ENCODE measurements at regions not wholly inside any gene's neighbourhood (a gene's known extent, or its start where the extent isn't known, plus 50 kb on each side); places are given as distances from the start of the nearest gene placed in this dataset.
A peak's percentile ranks its signal among the peaks of the same experiment; 100 is the strongest.

GRCh38 chr15:99450896-99451358 lies 114.9 kb upstream of the MEF2A start:
- no peak overlapping the region for H3K4me3 ChIP-seq (ENCODE audit: low read depth, low read length)
- H3K27me3 ChIP-seq (replicated peaks): no peaks in the 10 kb centered on the region
- H3K36me3 ChIP-seq (replicated peaks): no peaks in the 10 kb centered on the region
- in situ Hi-C loops (cut with HindIII; ENCODE audit: low pct_ligation_motif_present, low sequenced_read_pairs): no loop called here
- H3K27ac ChIP-seq: no peak overlapping the region
- DNase-seq: peak; percentile 37
- TF ChIP-seq CTCF (IDR thresholded peaks at IDR 0.05; ENCODE audit: low read depth, low read length, missing control alignments): no peak

- Histone ChIP-seq H3K4me3 (ENCODE audit: low read depth, low read length) (no peak overlapping the region), H3K27me3 (replicated peaks) (no peaks in the 10 kb centered on the region), H3K27ac (no peak overlapping the region), H3K36me3 (replicated peaks) (no peaks in the 10 kb centered on the region)
- TF ChIP-seq CTCF (IDR thresholded peaks at IDR 0.05; ENCODE audit: low read depth, low read length, missing control alignments): no peak
- DNase-seq: no peak
- in situ Hi-C loops (cut with HindIII; ENCODE audit: low pct_ligation_motif_present, low sequenced_read_pairs): no loop called here
These were observed 114.3 kb upstream of the MEF2A start for GRCh38 chr15:99451484-99451883.

DNA sequence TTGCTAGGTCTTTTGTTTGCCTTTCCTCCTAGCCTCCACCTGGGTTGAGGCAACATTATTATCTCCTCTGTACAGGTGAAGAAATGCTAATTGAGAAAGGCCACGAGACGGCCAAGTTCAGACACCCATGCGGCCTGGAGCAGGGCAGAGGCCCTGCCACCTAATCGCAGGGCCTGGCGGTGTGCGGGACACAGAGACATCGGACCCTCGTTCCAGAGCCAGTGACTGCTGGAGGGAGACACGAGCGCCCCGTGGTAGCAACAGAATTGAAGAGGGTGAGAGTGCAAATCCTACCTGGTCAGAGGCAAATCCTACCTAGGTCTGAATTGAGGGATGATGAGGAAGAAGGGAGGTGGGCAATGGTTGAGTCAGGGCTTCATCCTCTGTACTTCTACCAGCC lies 113.8 kb upstream of the MEF2A start:
- in situ Hi-C loops (cut with HindIII; ENCODE audit: low pct_ligation_motif_present, low sequenced_read_pairs): no loop called here
- Histone ChIP-seq H3K36me3 (replicated peaks) (no peaks in the 10 kb centered on the region), H3K27me3 (replicated peaks) (no peaks in the 10 kb centered on the region), H3K27ac (no peak overlapping the region), H3K4me3 (ENCODE audit: low read depth, low read length) (no peak overlapping the region)
- no peak for TF ChIP-seq CTCF (IDR thresholded peaks at IDR 0.05; ENCODE audit: low read depth, low read length, missing control alignments)
- DNase-seq: no peak

DNA sequence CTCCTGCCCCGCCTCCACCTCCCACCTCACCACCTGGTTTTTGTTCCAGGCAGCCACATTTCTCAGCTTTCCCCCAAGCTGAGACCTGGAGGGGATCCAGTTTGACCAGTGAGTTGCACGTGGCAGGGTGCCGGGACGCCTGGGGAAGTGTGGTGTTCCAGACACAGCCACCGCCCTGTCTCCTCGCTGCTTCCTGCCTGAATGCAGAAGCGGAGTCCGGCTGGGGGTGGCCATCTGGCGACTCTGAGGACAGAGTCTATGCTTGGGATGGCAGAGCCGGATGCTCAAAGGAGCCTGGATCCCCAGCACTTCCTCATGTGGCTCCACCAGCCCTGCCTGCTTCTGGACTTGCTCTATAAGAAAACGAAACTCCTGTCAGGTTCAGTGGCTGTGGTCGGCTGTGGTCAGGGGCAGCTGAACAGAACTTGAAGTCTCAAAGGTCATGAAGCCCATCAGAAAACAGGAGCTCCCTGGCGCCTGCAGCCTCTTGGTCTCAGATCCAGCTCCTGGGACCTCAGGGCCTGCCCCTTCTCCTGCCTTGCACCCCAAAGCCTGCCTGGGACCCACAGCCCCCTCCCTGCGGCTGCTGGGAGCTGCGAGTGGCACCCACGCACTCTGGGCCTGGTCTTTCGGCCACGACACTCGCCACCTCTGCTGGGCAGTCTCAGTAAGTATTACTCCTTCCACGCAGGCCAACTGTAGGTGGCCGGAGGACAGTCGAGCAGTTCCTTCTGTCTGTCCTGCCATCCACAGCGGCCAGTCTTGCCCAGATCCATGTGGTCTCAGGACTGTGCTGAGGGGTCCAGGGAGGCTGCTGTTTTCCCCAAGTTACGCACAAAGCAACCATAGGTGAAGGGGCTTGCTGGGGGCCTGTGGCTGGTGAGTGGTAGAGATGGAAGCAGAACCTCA lies 112.8 kb upstream of the MEF2A start:
- Histone ChIP-seq H3K27ac (no peak overlapping the region), H3K36me3 (replicated peaks) (no peaks in the 10 kb centered on the region), H3K4me3 (ENCODE audit: low read depth, low read length) (no peak overlapping the region), H3K27me3 (replicated peaks) (no peaks in the 10 kb centered on the region)
- no peak for TF ChIP-seq CTCF (IDR thresholded peaks at IDR 0.05; ENCODE audit: low read depth, low read length, missing control alignments)
- no peak for DNase-seq
- in situ Hi-C loops (cut with HindIII; ENCODE audit: low pct_ligation_motif_present, low sequenced_read_pairs): no loop called here

GRCh38 chr15:99453637-99454030 lies 112.2 kb upstream of the MEF2A start:
- in situ Hi-C loops (cut with HindIII; ENCODE audit: low pct_ligation_motif_present, low sequenced_read_pairs): no loop called here
- Histone ChIP-seq H3K27ac (no peak overlapping the region), H3K4me3 (ENCODE audit: low read depth, low read length) (no peak overlapping the region), H3K27me3 (replicated peaks) (no peaks in the 10 kb centered on the region), H3K36me3 (replicated peaks) (no peaks in the 10 kb centered on the region)
- no peak for TF ChIP-seq CTCF (IDR thresholded peaks at IDR 0.05; ENCODE audit: low read depth, low read length, missing control alignments)
- DNase-seq: no peak
